ENCODE measurements at regions not wholly inside any gene's neighbourhood (a gene's known extent, or its start where the extent isn't known, plus 50 kb on each side); places are given as distances from the start of the nearest gene placed in this dataset.
A peak's percentile ranks its signal among the peaks of the same experiment; 100 is the strongest.
"Not testable (repeated sequence)": the region's sequence is repeated elsewhere in the genome, so short reads cannot be mapped to it uniquely, and the experiment has no call there.

DNA sequence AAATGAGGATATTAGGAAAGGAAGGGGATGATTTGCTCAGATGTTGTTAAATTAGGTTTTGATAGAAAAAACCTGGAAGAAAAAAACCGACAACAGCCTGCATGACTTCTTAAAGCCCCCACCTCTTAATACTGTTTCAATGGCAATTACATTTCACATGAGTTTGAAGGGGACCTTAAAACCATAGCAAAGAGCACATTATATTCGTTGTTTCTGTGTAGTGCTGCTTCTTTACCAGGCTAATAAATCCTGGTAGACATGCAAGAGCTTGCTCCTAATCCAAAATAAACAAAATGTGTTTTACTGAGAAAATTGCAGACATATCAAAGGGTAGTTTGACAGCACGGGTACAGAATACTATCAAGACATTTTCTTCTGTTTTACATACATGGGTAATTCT is 154.7 kb upstream of the NIPA1 start:
- H3K27me3 Mint-ChIP-seq, H3K4me1 Mint-ChIP-seq, H3K9me3 Mint-ChIP-seq, H3K27ac Mint-ChIP-seq, H3K36me3 Mint-ChIP-seq, DNase-seq, H3K4me3 Mint-ChIP-seq: not testable (repeated sequence)

DNA sequence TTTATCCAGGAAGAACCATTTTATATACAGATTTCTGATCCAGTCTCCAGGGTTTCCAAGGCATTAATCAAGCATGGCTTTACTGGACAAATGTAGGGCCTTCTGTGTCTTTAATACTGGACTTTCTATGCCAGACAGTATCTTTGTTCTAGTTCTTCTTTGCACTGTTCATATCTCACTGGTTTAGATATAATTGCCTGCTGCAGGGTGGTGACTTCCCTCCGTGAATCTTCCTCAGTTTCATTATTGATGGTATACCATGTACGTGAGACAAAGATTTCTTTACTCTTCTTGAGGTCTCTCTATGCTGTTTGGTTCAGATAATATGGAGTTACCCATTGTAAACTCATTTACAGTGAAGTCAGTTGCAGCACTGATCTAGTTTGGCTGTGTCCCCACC is 146.5 kb upstream of the NIPA1 start:
- not testable (repeated sequence) for H3K4me3 Mint-ChIP-seq, H3K36me3 Mint-ChIP-seq, H3K27ac Mint-ChIP-seq, DNase-seq, H3K4me1 Mint-ChIP-seq, H3K9me3 Mint-ChIP-seq
- H3K27me3 Mint-ChIP-seq, result peaks cover 14% of the 10 kb centered on the region

DNA sequence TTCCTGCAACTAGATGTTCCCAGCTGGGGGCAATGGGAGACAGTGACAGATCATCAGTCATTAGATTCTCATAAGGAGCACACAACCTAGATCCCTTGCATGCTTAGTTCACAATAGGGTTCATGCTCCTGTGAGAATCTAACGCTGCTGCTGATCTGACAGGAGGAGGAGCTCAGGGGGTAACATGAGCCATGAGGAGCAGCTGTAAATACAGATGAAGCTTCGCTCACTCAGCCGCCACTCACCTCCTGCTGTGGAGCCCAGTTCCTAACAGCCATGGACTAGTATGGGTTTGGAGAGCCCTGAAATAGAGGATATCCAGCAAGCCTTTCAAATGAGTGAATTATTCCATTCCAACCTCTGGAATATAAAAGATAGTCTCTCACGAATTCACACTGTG is 137.0 kb upstream of the NIPA1 start:
- not testable (repeated sequence) for H3K4me3 Mint-ChIP-seq, H3K27me3 Mint-ChIP-seq, DNase-seq, H3K36me3 Mint-ChIP-seq, H3K9me3 Mint-ChIP-seq, H3K4me1 Mint-ChIP-seq, H3K27ac Mint-ChIP-seq

DNA sequence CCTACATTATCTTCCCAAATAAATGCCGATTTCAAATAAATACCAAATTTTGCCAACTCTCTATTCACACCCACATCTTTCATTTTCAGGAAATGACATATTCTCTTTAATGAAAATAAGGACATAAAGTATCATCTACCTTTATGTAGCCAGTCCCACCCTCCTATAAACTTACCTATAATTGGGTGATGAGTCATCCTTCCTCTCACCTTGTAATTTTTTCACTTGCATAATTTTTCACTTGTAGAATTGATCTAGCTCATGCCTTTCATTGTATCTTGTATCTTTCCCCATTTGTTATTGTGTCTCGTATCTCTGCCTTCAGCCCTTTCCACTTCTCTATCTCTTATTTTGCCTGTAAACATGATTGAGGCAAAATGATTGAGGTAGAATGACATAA is 135.3 kb upstream of the NIPA1 start:
- not testable (repeated sequence) for H3K27me3 Mint-ChIP-seq, H3K4me1 Mint-ChIP-seq, H3K9me3 Mint-ChIP-seq

DNA sequence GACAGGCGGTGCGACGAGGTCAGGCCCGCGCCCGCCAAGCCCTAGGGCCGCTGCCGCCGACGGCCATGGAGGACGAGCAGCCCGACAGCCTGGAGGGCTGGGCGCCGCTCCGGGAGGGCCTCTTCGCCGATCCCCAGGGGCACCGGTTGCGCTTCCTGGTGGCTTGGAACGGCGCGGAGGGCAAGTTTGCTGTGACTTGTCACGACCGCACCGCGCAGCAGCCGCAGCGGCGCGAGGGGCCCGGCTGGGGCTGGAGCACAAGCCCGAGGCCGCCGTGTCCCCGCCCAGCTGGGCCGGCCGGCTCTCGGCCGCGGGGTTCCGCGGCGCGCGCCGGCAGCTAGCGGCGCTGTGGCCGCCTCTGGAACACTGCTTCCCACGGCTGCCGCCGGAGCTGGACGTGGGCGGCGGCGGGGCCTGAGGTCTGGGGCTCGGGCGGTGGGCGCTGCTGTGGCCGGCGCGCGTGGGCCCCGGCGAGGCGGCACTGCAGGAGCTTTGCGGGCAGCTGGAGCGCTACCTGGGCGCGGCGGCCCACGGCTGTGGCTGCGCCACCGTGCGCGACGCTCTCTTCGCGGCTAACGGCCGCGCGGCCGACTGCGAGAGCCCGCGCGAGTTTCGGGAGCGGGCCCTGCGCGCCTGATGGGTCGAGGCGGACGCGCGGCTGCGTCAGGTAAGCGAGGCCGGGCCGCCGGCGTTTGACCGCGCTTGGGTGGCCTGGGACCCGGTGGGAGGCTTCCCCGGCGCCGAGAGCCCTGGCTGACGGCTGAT is 122.0 kb upstream of the NIPA1 start:
- not testable (repeated sequence) for H3K27me3 Mint-ChIP-seq, H3K9me3 Mint-ChIP-seq, H3K36me3 Mint-ChIP-seq, H3K27ac Mint-ChIP-seq
- DNase-seq, result peak; percentile 52
- Mint-ChIP-seq H3K4me1 (peaks cover 11% of the 10 kb centered on the region), H3K4me3 (peak overlapping the region; percentile 79)

More for the DNA sequence above, 135.3 kb upstream of the NIPA1 start:
- not testable (repeated sequence) for H3K27ac Mint-ChIP-seq, H3K4me3 Mint-ChIP-seq, H3K36me3 Mint-ChIP-seq, DNase-seq

DNA sequence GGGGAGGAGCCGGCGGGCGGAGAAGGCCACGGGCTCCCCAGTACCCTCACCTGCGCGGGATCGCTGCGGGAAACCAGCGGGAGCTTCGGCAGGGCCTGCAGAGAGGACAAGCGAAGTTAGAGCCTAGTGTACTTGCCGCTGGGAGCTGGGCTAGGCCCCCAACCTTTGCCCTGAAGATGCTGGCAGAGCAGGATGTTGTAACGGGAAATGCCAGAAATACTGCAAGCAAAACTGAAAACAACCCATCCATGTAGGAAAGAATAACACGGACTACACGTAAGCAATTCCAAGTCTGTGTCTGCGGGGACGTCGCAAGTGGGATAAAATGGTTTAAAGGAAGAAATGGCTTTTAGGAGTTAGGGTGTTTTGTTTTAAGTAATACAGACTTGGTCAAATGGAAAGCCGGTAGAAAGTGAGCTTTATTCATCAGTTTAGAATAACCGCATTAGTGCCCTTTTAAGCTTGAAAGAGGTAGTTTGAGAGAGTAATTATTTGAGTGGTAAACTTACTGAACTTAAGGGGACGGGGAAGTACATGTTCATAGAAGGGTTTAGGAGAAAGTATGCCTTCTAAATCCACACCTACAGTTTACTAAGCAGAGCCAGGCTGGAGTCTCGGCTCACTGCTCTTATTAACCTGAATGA is 121.3 kb upstream of the NIPA1 start:
- H3K27ac Mint-ChIP-seq, result peak overlapping the region; percentile 90
- not testable (repeated sequence) for H3K36me3 Mint-ChIP-seq, DNase-seq, H3K9me3 Mint-ChIP-seq, H3K27me3 Mint-ChIP-seq
- peak overlapping the region; percentile 79 for H3K4me3 Mint-ChIP-seq
- peaks cover 11% of the 10 kb centered on the region for H3K4me1 Mint-ChIP-seq

DNA sequence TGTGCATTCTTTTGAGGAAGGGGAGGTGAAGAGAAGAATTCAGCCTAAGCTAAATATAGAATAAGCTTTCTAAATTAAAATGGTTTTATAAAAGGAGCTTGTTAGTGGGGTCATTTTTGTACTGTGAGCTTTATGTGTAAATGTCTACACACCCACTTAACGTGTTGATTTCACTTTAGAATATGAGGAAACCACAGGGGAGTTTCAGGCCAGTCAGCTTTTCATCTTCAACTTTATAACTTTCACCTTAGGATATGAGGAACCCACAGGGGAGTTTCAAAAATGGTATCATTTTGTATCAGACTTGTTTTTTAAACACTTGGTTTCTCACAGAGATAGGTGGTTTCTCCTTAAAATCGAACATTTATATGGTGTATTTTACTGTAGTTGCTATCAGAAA is 120.7 kb upstream of the NIPA1 start:
- H3K36me3 Mint-ChIP-seq, H3K27me3 Mint-ChIP-seq, H3K9me3 Mint-ChIP-seq: not testable (repeated sequence)
- Mint-ChIP-seq H3K27ac (peak overlapping the region; percentile 90), H3K4me1 (peaks cover 11% of the 10 kb centered on the region), H3K4me3 (peak overlapping the region; percentile 79)
- peak; percentile 13 for DNase-seq

DNA sequence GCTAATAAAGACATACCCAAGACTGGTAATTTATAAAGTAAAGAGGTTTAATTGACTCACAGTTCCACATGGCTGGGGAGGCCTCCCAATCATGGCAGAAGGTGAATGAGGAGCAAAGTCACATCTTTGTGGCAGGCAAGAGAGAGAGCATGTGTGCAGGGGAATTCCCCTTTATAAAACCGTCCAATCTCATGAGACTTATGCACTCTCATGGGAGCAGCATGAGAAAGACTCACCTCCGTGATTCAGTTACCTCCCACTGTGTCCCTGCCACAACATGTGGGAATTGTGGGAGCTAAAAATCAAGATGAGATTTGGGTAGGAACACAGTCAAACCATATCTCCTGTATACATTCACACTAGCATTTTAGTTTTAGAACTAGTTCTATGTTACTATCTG is 101.7 kb upstream of the NIPA1 start:
- not testable (repeated sequence) for H3K27ac Mint-ChIP-seq, H3K9me3 Mint-ChIP-seq, DNase-seq, H3K4me3 Mint-ChIP-seq, H3K4me1 Mint-ChIP-seq, H3K27me3 Mint-ChIP-seq
- peaks cover 11% of the 10 kb centered on the region for H3K36me3 Mint-ChIP-seq

DNA sequence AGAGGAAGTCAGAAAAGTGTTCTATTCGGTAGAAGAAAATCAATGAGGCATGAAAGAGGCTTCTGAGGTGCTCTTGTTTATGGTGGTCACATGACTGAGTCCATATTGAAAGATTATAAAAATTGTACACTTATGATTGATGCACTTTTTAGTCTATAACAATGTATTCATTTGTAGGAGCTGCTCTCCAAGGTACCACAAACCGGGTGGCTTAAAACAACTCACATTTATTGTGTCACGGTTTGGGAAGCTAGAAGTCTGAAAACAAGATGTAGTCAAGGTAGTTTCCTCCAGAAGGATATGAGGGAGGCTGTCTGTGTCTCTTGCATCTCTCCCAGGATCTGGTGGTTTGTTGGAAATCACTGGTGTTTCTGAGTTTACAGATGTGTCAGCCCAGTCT is 86.6 kb upstream of the NIPA1 start:
- not testable (repeated sequence) for H3K36me3 Mint-ChIP-seq, H3K4me1 Mint-ChIP-seq, H3K4me3 Mint-ChIP-seq, DNase-seq, H3K27me3 Mint-ChIP-seq, H3K27ac Mint-ChIP-seq, H3K9me3 Mint-ChIP-seq

DNA sequence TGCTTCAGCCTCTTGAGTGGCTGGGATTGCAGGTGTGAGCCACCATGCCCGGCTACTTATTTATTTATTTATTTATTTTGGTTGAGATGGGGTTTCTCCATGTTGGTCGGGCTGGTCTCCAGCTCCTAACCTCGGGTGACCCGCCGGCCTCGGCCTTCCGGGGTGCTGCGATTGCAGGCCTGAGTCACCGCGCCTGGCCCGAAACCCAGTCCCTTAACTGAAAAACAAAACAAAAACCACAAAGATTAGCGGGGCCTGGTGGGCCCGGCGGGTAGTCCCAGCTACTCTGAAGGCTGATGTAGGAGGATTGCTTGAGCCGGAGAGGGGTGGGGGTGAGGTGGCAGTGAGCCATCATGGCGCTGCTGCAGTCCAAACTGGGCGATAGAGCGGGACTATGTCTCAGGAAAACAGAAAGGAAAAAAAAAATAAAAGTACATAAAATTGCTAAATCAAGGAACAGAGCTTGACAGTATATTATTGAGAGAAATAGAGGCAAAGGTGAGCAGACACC is 75.6 kb upstream of the NIPA1 start:
- DNase-seq, H3K4me3 Mint-ChIP-seq, H3K27ac Mint-ChIP-seq, H3K9me3 Mint-ChIP-seq, H3K4me1 Mint-ChIP-seq, H3K36me3 Mint-ChIP-seq: not testable (repeated sequence)
- H3K27me3 Mint-ChIP-seq, result peaks cover 25% of the 10 kb centered on the region

DNA sequence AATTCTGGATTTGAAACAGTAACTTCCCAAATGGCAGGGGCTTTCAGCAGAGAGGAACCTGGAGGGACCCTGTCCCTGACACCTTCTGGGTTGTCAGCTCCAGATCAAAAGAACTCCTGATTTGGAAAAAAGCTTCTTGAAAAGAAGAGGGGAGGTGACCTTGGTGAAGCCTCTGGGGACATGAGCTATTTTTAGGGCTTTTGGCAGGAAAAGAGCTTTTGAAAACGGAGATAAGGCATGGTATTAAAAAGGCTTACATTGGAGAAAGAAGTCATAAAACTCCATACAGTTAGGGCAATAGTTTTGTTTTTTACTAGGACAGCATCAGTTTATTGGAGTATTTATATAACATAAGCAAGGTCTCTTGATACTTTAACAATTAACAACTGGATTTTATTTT is 72.5 kb upstream of the NIPA1 start:
- not testable (repeated sequence) for H3K4me1 Mint-ChIP-seq, H3K9me3 Mint-ChIP-seq, H3K36me3 Mint-ChIP-seq, DNase-seq, H3K4me3 Mint-ChIP-seq, H3K27ac Mint-ChIP-seq
- peaks cover 39% of the 10 kb centered on the region for H3K27me3 Mint-ChIP-seq

DNA sequence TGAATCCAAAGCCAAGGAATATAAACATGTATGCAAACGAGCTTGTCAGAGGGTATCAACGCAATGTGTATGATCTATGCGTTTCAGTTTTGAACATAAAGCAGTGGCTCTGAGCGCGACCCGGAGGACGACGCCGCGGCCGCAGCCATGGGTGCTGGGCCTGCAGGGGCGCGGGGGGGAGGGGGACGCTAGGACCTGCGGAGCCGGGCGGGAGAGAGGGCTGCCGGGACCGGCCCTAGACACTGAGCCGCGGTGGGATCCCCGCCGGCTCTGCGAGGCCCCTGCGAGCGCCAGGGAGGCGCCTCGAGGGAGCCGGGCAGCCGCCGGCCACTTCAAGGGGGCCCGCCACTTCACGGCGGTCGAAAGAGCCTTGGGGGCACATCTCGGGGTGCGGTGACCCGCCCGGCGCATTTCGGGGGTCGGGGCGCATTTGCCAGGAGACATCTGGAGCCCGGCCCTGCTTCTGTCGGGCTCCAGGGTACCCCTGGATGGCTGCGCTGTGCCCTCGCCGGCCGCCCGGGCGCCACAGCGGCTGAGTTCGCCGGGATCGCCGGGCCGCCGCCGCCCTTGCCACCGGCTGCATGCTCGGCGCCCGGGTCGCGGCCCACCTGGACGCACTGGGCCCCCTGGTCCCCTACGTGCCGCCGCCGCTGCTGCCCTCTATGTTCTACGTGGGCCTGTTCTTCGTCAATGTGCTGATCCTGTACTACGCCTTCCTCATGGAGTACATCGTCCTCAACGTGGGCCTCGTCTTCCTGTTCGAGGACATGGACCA is 71.9 kb upstream of the NIPA1 start:
- not testable (repeated sequence) for H3K9me3 Mint-ChIP-seq, H3K36me3 Mint-ChIP-seq, H3K4me3 Mint-ChIP-seq, H3K4me1 Mint-ChIP-seq, H3K27ac Mint-ChIP-seq
- H3K27me3 Mint-ChIP-seq, result peaks cover 41% of the 10 kb centered on the region
- DNase-seq, result peak; percentile 8

DNA sequence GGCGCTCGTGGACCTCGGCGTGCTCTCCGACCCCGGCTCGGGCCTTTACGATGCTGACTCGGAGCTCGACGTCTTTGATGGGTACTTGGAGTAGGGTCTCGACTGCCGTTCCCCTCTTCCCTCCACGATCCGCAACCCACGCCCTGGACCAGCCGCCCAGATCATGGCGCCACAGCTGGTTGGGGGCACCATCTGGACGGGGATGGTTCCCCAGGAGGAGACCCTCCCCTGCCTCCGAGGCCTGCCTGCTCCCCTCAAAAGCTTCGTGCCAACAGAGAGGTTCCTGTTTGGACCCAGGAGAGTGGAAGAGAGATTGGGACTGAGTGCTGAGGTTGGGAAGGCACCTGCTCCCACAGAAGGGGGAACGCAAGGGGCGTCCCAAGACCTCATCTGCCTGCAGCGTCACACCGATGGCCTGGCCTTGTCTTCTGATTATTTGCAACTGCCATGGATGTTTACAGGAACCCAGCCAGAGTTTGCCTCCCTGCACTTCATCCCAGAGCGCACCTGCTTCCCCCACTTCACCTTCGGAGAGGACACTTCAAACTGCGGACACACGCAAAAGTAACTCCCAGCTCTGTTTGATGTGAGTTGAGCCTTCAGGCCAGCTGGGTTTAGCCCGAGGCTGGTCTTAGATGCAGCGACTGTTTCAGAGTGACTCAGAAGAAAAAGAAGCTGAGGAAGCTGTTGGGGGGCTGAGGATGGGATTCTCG is 71.2 kb upstream of the NIPA1 start:
- H3K4me1 Mint-ChIP-seq, H3K27ac Mint-ChIP-seq, H3K36me3 Mint-ChIP-seq, DNase-seq, H3K9me3 Mint-ChIP-seq: not testable (repeated sequence)
- Mint-ChIP-seq H3K27me3 (peaks cover 44% of the 10 kb centered on the region), H3K4me3 (peak overlapping the region; percentile 25)

DNA sequence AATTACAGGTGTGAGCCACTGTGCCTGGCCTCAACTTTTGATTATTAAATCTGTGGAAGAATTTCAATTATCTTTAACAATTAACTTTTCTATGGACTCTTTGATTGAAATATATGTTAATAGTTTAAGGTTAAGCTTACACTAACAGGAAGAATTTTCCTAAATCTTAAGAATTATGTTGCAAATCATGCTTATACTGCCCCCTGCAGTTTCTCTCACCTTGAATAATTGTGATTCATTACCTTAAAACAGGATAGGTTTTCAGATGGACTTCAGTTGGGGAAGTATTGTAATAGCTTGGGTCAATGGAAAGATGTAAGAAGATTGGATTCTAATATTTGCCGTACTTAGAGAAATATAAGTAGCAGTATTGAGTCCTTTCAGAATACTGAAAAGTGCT is 66.5 kb upstream of the NIPA1 start:
- not testable (repeated sequence) for H3K4me1 Mint-ChIP-seq, H3K4me3 Mint-ChIP-seq, H3K9me3 Mint-ChIP-seq, DNase-seq, H3K27ac Mint-ChIP-seq, H3K36me3 Mint-ChIP-seq
- peaks cover 41% of the 10 kb centered on the region for H3K27me3 Mint-ChIP-seq

DNA sequence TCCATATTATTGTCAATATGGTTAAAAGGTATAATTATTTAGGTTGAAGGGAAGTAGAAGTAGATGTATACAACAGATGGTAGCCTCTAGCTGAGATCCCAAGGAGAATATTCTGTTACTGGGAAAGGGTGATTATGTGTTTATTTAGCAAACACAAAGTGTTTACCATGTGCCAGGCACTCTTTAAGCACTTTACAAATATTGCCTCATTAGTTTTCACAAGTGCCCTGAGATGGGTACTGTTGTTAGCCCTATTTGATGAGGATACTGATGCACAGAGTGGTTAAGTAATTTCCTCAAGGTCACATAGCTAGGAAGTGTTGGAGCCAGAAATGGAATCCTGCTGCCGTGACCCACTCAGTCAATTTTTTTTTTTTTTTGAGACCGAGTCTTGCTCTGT is 60.3 kb upstream of the NIPA1 start:
- H3K36me3 Mint-ChIP-seq, H3K9me3 Mint-ChIP-seq, H3K27ac Mint-ChIP-seq, DNase-seq, H3K4me3 Mint-ChIP-seq, H3K4me1 Mint-ChIP-seq: not testable (repeated sequence)
- peaks cover 16% of the 10 kb centered on the region for H3K27me3 Mint-ChIP-seq

Data from activated naive CD8-positive, alpha-beta T cell treated with anti-CD3 and anti-CD28 coated beads for 36 hours (primary cell).